HEK293T (cell line): ENCODE measurements at regions not wholly inside any gene's neighbourhood (a gene's known extent, or its start where the extent isn't known, plus 50 kb on each side); places are given as distances from the start of the nearest gene placed in this dataset.

Source experiments
- ARNT ChIP-seq: fragments of 450-650 bp; IDR thresholded peaks from 2 replicates; pipeline ENCODE4 v1.6.1; 2017; ENCODE audit warnings: mild to moderate bottlenecking
- SP1 ChIP-seq: fragments of 450-650 bp; IDR thresholded peaks from 2 replicates; pipeline ENCODE4 v1.6.1; 2017
- SUZ12 ChIP-seq: fragments of 450-650 bp; IDR thresholded peaks from 2 replicates; pipeline ENCODE4 v1.6.1; 2016; ENCODE audit warnings: mild to moderate bottlenecking
- TARDBP ChIP-seq: fragments of 450-650 bp; IDR thresholded peaks from 2 replicates; pipeline ENCODE4 v1.6.1; 2016

DNA sequence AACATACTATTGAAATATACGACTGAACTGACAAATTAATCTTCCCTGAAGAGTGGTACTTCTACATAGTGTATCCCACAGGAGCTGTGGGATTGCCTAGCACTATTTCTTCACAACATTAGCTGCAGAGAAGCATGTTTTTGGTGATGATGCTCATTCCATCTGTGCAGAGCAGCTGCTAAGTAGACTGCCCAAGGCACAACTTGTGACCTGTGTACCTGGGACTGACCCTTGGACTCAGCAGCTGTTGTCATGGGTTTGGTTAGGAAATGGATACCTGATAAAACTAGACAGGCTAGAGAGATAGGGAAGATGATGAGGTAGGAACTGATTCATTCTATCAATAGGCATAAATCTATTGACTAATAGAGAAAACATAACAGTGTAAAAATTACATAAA is 1204.0 kb downstream of the DSC3 start:
- TF ChIP-seq ARNT (no peak), SUZ12 (no peak), TARDBP (no peak), SP1 (no peak)
